Mammary epithelial cell (primary cell): ENCODE measurements at regions not wholly inside any gene's neighbourhood (a gene's known extent, or its start where the extent isn't known, plus 50 kb on each side); places are given as distances from the start of the nearest gene placed in this dataset.

Experiments
- CTCF ChIP-seq, 2 donors: IDR thresholded peaks in 1 of 2; conservative IDR thresholded peaks in 1 of 2; 2 replicates each; pipeline ENCODE4 v1.5.1; 2011 to 2012; ENCODE audit warnings: inconsistent platforms in 2 of 2, low read length in 2 of 2, mild to moderate bottlenecking in 2 of 2, control low read depth in 1 of 2, low read depth in 1 of 2; ENCODE audit not compliant: insufficient read depth in 1 of 2; ENCODE audit errors: extremely low read depth in 1 of 2
- EZH2 ChIP-seq: IDR thresholded peaks from 2 replicates; pipeline ENCODE4 v1.6.1; 2012; ENCODE audit warnings: low read length, inconsistent platforms, borderline replicate concordance

GRCh38 chrX:39440799-39441284, 639.6 kb downstream of the MID1IP1 start:
- no peak for TF ChIP-seq CTCF (conservative IDR thresholded peaks at IDR 0.05 in 1 of 2, IDR thresholded peaks at IDR 0.05 in 1 of 2; ENCODE audit: extremely low read depth in 1 of 2, insufficient read depth in 1 of 2, low read depth in 1 of 2, low read length in 2 of 2)
- no peak for TF ChIP-seq EZH2
